Esophagus muscularis mucosa (tissue), 4 donors: ENCODE measurements at regions not wholly inside any gene's neighbourhood (a gene's known extent, or its start where the extent isn't known, plus 50 kb on each side); places are given as distances from the start of the nearest gene placed in this dataset.

Source experiments
- DNase-seq: peaks from one replicate; pipeline ENCODE4 v3.0.0-alpha.2; 2017; ENCODE audit errors: extremely low spot score
- H3K27ac ChIP-seq, 4 donors: fragments of 200-600 bp; sonication (generic); replicated peaks in 1 of 4; 1 replicate in 3 of 4; 2 replicates in 1 of 4; pipeline ENCODE4 v1.5.1; 2016 to 2019; ENCODE audit warnings: mild to moderate bottlenecking in 1 of 4
- H3K27me3 ChIP-seq, 4 donors: fragments of 200-600 bp; sonication (generic); one replicate each; pipeline versions ENCODE4 v1.5.1 to v1.6.0; 2016 to 2019
- H3K36me3 ChIP-seq, 4 donors: fragments of 200-600 bp; sonication (generic); one replicate each; pipeline ENCODE4 v1.5.1; 2016 to 2019
- H3K4me1 ChIP-seq, 4 donors: fragments of 200-600 bp; sonication (generic); one replicate each; pipeline ENCODE4 v1.5.1; 2016 to 2019
- H3K4me3 ChIP-seq, 4 donors: fragments of 200-600 bp; sonication (generic); 1 replicate in 2 of 4; 2 replicates in 2 of 4; pipeline ENCODE4 v1.5.1; 2016 to 2019; ENCODE audit warnings: mild to moderate bottlenecking in 4 of 4, moderate library complexity in 1 of 4
- H3K9me3 ChIP-seq, 4 donors: fragments of 200-600 bp; sonication (generic); 1 replicate in 3 of 4; 2 replicates in 1 of 4; pipeline ENCODE4 v1.5.1; 2016 to 2019
- EP300 ChIP-seq: sonication (generic); formaldehyde crosslinking; IDR thresholded peaks from one replicate; pipeline ENCODE4 v1.6.1; 2017; ENCODE audit warnings: antibody characterized with exemption
- POLR2A ChIP-seq: fragments of 450-650 bp; IDR thresholded peaks from one replicate; pipeline ENCODE4 v1.6.1; 2017; ENCODE audit warnings: antibody characterized with exemption, moderate library complexity, mild to moderate bottlenecking, low read depth
- POLR2AphosphoS5 ChIP-seq, 2 donors: sonication (generic); formaldehyde crosslinking; IDR thresholded peaks; one replicate each; pipeline ENCODE4 v1.6.1; 2017; ENCODE audit warnings: antibody characterized with exemption in 2 of 2
- WGBS: methylation state at CpG from one replicate; pipeline ENCODE4 v1.1.5; 2018; 5-methylcytosine and 5-hydroxymethylcytosine counted together
- intact Hi-C: fragments of 100-400 bp; cut with DNase I; formaldehyde crosslinking; loops from one replicate; pipeline ENCODE4 v1.15.1; 2023
- TF ChIP-seq, protein P1 (sequence below), 3 experiments: fragments of 200-600 bp in 2 of 3; fragments of 450-650 bp in 1 of 3; sonication (generic) in 2 of 3; IDR thresholded peaks; one replicate each; pipeline ENCODE4 v1.5.1; 2017 to 2019; ENCODE audit warnings: antibody characterized with exemption in 3 of 3, mild to moderate bottlenecking in 2 of 3, moderate library complexity in 1 of 3

DNA sequence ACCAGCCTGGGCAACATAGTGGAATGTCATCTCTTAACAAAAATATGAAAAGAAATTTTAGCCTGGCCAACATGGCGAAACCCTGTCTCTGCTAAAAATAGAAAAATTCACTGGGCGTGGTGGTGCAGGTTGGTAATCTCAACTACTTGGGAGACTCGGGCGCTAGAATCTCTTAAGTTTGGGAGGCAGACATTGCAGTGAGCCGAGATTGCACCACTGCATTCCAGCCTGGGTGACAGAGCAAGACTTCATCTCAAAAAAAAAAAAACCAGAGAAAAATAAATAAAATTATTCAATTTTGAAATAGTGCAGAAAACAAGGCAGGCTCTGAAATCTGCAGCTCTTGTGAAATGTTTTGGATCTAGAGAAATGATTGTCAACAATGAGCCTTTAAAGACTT is 397.3 kb upstream of the AMELY start:
- no peak overlapping the region for H3K4me3 ChIP-seq
- no peaks in the 10 kb centered on the region for H3K9me3 ChIP-seq
- no CpG with 5 or more reads among the region's 5 CpGs for WGBS
- intact Hi-C loops: no loop called here
- H3K4me1 ChIP-seq: no peaks in the 10 kb centered on the region
- H3K36me3 ChIP-seq: peaks cover 0 to 25% (median 0%) of the 10 kb centered on the region in 4 donors
- H3K27ac ChIP-seq: no peak overlapping the region
- TF ChIP-seq POLR2AphosphoS5 (IDR thresholded peaks at IDR 0.05) (no peak), POLR2A (no peak), EP300 (no peak)
- TF ChIP-seq, protein P1, sequence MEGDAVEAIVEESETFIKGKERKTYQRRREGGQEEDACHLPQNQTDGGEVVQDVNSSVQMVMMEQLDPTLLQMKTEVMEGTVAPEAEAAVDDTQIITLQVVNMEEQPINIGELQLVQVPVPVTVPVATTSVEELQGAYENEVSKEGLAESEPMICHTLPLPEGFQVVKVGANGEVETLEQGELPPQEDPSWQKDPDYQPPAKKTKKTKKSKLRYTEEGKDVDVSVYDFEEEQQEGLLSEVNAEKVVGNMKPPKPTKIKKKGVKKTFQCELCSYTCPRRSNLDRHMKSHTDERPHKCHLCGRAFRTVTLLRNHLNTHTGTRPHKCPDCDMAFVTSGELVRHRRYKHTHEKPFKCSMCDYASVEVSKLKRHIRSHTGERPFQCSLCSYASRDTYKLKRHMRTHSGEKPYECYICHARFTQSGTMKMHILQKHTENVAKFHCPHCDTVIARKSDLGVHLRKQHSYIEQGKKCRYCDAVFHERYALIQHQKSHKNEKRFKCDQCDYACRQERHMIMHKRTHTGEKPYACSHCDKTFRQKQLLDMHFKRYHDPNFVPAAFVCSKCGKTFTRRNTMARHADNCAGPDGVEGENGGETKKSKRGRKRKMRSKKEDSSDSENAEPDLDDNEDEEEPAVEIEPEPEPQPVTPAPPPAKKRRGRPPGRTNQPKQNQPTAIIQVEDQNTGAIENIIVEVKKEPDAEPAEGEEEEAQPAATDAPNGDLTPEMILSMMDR (IDR thresholded peaks at IDR 0.05): no peak
- no peak for DNase-seq
- H3K27me3 ChIP-seq: no peaks in the 10 kb centered on the region

DNA sequence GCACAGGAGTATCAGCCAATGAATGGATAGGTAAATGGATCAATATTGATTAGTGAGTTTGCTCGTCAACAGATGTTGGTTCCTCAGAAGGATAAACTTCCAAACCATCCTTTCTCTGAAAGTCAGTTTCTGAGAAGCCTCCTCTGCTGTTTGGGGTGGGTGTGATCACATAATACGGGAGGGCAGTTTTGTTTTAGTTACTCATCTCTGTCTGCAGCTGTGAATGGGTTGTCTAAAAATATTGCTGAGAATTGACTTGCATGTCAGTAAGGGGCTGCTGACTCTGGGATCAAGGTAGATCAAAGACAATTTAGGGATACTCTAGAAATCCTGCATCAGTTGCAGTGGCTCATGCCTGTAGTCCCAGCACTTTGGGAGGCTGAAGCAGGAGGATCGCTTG is 390.8 kb upstream of the AMELY start:
- Histone ChIP-seq H3K9me3 (no peaks in the 10 kb centered on the region), H3K27ac (no peak overlapping the region), H3K4me1 (no peaks in the 10 kb centered on the region), H3K4me3 (no peak overlapping the region), H3K36me3 (peaks cover 0 to 25% (median 0%) of the 10 kb centered on the region in 4 donors), H3K27me3 (no peaks in the 10 kb centered on the region)
- WGBS: no CpG with 5 or more reads among the region's 3 CpGs
- TF ChIP-seq EP300 (no peak), POLR2A (no peak), POLR2AphosphoS5 (IDR thresholded peaks at IDR 0.05) (no peak)
- TF ChIP-seq, protein P1 (IDR thresholded peaks at IDR 0.05): no peak
- intact Hi-C loops: no loop called here
- no peak for DNase-seq

DNA sequence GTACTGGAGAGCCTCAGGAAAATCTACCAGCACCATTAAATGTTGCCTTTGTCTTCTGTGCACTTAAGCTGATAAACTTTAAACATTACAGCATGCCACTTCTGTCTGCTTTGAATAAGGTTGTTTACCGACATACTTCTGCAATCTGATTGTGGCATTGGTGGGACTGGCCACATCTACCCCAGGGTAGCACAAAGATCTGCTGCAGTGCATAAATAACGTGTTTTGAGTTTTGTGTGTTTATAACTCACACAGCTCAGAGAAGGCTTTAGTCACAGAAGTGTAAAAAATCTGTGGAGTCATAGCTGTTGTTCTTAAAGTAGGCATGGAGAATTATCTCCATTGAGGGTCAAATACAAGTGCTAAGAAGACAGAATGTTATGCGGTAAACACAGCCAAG is 388.4 kb upstream of the AMELY start:
- DNase-seq: no peak
- no peak overlapping the region for H3K4me3 ChIP-seq
- H3K27me3 ChIP-seq: no peaks in the 10 kb centered on the region
- no peak overlapping the region for H3K27ac ChIP-seq
- no peaks in the 10 kb centered on the region for H3K9me3 ChIP-seq
- peaks cover 0 to 12% (median 0%) of the 10 kb centered on the region in 4 donors for H3K36me3 ChIP-seq
- H3K4me1 ChIP-seq: no peaks in the 10 kb centered on the region
- no CpG with 5 or more reads among the region's 3 CpGs for whole genome bisulfite sequencing
- intact Hi-C loops: no loop called here
- TF ChIP-seq POLR2AphosphoS5 (IDR thresholded peaks at IDR 0.05): no peak
- no peak for TF ChIP-seq POLR2A
- no peak for TF ChIP-seq EP300
- TF ChIP-seq, protein P1 (IDR thresholded peaks at IDR 0.05): no peak

DNA sequence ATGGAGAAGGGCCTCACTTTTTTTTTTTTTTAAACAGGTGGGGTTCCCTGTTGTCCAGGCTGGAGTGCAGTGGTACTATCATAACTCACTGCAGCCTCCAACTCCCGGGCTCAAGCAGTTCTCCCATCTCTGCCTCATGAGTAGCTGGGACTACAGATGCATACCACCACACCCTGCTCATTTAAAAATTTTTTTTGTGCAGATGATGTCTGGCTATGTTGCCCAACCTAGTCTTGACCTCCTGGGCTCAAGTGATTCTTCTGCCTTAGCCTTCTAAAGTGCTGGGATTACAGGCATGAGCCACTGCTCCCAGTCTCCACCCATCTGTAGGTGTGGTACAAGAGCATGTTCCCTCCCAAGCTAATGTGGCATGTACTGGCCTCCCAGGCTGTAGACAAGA is 380.6 kb upstream of the AMELY start:
- Histone ChIP-seq H3K27me3 (no peaks in the 10 kb centered on the region), H3K9me3 (no peaks in the 10 kb centered on the region), H3K4me3 (no peak overlapping the region), H3K4me1 (peaks cover 0 to 10% (median 0%) of the 10 kb centered on the region in 4 donors), H3K36me3 (no peaks in the 10 kb centered on the region), H3K27ac (no peak overlapping the region)
- no CpG with 5 or more reads among the region's 1 CpG for WGBS
- no peak for DNase-seq
- TF ChIP-seq POLR2A: no peak
- no peak for TF ChIP-seq POLR2AphosphoS5 (IDR thresholded peaks at IDR 0.05)
- TF ChIP-seq EP300: no peak
- TF ChIP-seq, protein P1 (IDR thresholded peaks at IDR 0.05): no peak
- intact Hi-C loops: no loop called here
